Lower leg skin (tissue), 4 donors: ENCODE measurements at regions not wholly inside any gene's neighbourhood (a gene's known extent, or its start where the extent isn't known, plus 50 kb on each side); places are given as distances from the start of the nearest gene placed in this dataset.

Experiments
- DNase-seq, 2 donors: peaks; one replicate each; pipeline ENCODE4 v3.0.0-alpha.2; 2019; ENCODE audit warnings: low spot score in 2 of 2
- H3K4me3 ChIP-seq: fragments of 200-600 bp; sonication (generic); 2 replicates; pipeline ENCODE4 v1.5.1; 2017; ENCODE audit warnings: mild to moderate bottlenecking, low read depth; ENCODE audit not compliant: poor library complexity, severe bottlenecking
- CTCF ChIP-seq, 3 donors: fragments of 450-650 bp; IDR thresholded peaks; one replicate each; pipeline ENCODE4 v1.5.1; 2016; ENCODE audit warnings: antibody characterized with exemption in 3 of 3, mild to moderate bottlenecking in 3 of 3, moderate library complexity in 2 of 3
- POLR2A ChIP-seq, 2 donors: fragments of 450-650 bp; IDR thresholded peaks; one replicate each; pipeline ENCODE4 v1.6.1; 2016 to 2017; ENCODE audit warnings: antibody characterized with exemption in 2 of 2, mild to moderate bottlenecking in 1 of 2, moderate library complexity in 1 of 2
- WGBS, 2 donors: methylation state at CpG; one replicate each; pipeline ENCODE4 v1.1.5; 2018; 5-methylcytosine and 5-hydroxymethylcytosine counted together
- intact Hi-C: fragments of 100-400 bp; cut with DNase I; formaldehyde crosslinking; loops from one replicate; pipeline ENCODE4 v1.15.0; 2023; ENCODE audit warnings: low total_unique reads

GRCh38 chr2:58313926-58314325 lies 72.8 kb upstream of the FANCL start:
- DNase-seq, result no peak
- no peak overlapping the region for H3K4me3 ChIP-seq
- intact Hi-C loops, result no loop called here
- TF ChIP-seq POLR2A (IDR thresholded peaks at IDR 0.05) (no peak), CTCF (IDR thresholded peaks at IDR 0.05) (no peak)
- 63 to 86% methylated on average over 2 of the region's 2 CpGs for WGBS, 2 donors

DNA sequence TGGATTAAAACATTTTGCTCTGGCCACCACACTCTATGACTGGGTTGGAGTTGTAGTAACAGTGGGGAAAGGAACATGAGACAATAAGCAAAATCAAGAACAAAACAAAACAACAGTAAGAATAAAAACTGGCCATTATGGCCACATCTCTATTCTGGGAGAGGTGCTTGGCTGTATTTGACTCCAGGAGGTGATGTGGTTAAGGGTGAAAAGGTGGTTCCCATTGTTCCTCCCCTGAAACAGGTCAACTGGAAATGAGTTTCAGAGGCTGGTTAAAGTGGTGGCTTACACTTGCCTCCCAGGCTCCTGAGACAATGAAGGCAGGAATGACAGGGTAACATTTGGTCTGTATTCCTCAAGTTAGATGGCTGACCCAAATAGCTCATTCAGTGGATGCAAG lies 67.3 kb upstream of the FANCL start:
- no peak for DNase-seq
- intact Hi-C loops, result no loop called here
- TF ChIP-seq POLR2A (IDR thresholded peaks at IDR 0.05), result no peak
- no peak for TF ChIP-seq CTCF (IDR thresholded peaks at IDR 0.05)
- H3K4me3 ChIP-seq, result no peak overlapping the region

DNA sequence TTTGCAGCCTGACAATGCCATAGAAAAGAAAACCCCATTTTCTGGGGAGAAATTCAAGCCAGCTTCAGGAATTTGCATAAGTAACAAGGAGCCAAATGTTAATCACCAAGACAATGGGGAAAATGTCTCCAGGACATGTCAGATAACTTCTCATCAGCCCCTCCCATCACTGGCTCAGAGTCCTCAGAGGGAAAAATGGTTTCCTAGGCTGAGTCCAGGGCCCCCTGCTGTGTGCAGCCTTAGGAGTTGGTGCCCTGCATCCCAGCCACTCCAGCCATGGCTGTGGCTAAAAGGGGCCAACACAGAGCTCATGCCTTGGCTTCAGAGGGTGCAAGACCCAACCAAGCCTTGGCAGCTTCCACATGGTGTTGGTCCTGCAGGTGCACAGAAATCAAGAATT lies 63.7 kb upstream of the FANCL start:
- H3K4me3 ChIP-seq, result no peak overlapping the region
- no peak for DNase-seq
- intact Hi-C loops, result no loop called here
- TF ChIP-seq CTCF (IDR thresholded peaks at IDR 0.05) (no peak), POLR2A (IDR thresholded peaks at IDR 0.05) (no peak)

GRCh38 chr2:58299123-58299522 lies 58.0 kb upstream of the FANCL start:
- H3K4me3 ChIP-seq, result no peak overlapping the region
- intact Hi-C loops, result no loop called here
- WGBS, 2 donors, result 60 to 67% methylated on average over 1 of the region's 1 CpG
- no peak for DNase-seq
- no peak for TF ChIP-seq POLR2A (IDR thresholded peaks at IDR 0.05)
- no peak for TF ChIP-seq CTCF (IDR thresholded peaks at IDR 0.05)

DNA sequence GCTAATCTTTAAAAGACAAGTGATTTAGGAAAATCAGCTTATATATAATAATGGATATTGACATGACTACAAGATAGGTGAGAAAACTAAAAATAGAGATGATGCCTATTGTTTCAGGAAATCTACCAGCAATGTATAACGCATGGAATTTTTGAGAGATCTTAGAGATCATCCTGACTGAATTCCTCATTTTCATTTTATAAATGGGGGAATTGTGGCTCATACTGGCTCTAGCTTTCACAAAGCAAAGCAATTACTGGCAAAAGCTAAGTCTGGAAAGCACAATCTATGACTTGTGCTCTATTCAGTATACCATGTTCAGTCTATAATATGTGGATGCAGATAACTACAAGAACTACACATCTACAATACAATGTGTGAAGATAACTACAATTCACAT lies 51.9 kb upstream of the FANCL start:
- TF ChIP-seq CTCF (IDR thresholded peaks at IDR 0.05), result no peak
- no peak for TF ChIP-seq POLR2A (IDR thresholded peaks at IDR 0.05)
- WGBS, 2 donors, result 65 to 73% methylated on average over 1 of the region's 1 CpG
- no peak overlapping the region for H3K4me3 ChIP-seq
- no peak for DNase-seq
- intact Hi-C loops, result no loop called here

DNA sequence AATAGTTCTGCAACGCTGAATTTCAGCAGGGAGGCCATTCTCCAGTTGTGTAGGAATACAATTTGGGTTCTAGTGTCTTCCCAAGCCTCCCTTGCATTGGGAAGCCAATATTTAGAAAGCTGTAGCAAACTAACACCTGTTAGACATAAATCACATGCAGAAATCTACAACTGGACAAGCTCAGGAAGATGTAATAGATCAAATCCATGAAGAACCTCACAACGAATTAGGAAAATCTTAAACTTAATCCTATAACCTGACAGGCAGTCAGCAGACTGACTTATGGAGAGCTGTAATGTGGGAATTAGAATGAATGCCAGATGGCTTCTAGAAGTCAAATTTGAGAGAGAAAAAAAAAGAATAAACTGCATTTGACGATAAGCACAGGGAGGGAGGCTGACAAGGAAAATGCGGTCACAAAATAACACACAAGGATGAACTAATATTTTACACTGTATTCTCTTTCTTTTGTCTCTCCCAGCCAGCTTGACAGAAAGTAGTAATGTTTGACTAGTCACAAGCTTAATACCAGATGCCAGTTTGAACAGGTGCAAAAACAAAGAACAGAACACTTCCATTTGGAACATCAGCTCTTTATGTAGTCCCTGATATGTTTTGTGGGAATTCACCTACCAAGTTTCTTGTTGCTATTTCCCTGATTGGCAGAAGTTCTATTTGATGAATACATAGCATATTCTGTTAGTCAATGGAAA lies 50.8 kb upstream of the FANCL start:
- DNase-seq, result no peak
- 23 to 24% methylated on average over 4 of the region's 4 CpGs for WGBS, 2 donors
- intact Hi-C loops, result no loop called here
- TF ChIP-seq CTCF (IDR thresholded peaks at IDR 0.05), result no peak
- no peak for TF ChIP-seq POLR2A (IDR thresholded peaks at IDR 0.05)
- no peak overlapping the region for H3K4me3 ChIP-seq
